H1 (cell line): ENCODE measurements at regions not wholly inside any gene's neighbourhood (a gene's known extent, or its start where the extent isn't known, plus 50 kb on each side); places are given as distances from the start of the nearest gene placed in this dataset.

Experiments
- CTCF ChIA-PET: fragments of 300-600 bp; sonication (Branson Sonifier 250); formaldehyde crosslinking; loops from one replicate; lab custom pipeline; 2021; ENCODE audit not compliant: partially characterized antibody; lab: Charles Lee
- POLR2A ChIA-PET: fragments of 300-600 bp; sonication (Branson Sonifier 250); formaldehyde crosslinking; loops from one replicate; lab custom pipeline; 2021; ENCODE audit warnings: inconsistent platforms; ENCODE audit not compliant: partially characterized antibody; lab: Charles Lee
- DNase-seq, 2 experiments: peaks; one replicate each; pipeline versions ENCODE4 v3.0.0 to v3.0.0-alpha.2; 2010 to 2022; ENCODE audit warnings: low spot score in 2 of 2, low read depth in 1 of 2, mixed read lengths in 1 of 2
- FAIRE-seq: peaks from 2 replicates; lab custom pipeline; 2011; peaks lifted over from hg19 to GRCh38; lab: Jason Lieb, UNC
- H2AFZ ChIP-seq: 2 replicates; pipeline ENCODE4 v1.8.1; 2012; ENCODE audit warnings: low read length, inconsistent platforms
- H2AK5ac ChIP-seq: 2 replicates; pipeline ENCODE4 v1.6.1; 2013; ENCODE audit warnings: low read depth, low read length
- H2BK120ac ChIP-seq: replicated peaks from 2 replicates; pipeline ENCODE3; 2013; ENCODE audit warnings: low read depth, low read length, inconsistent platforms
- H2BK12ac ChIP-seq: 2 replicates; pipeline ENCODE4 v1.6.1; 2013; ENCODE audit warnings: low read depth, low read length
- H2BK15ac ChIP-seq: 2 replicates; pipeline ENCODE4 v1.6.1; 2013; ENCODE audit warnings: low read length
- H2BK20ac ChIP-seq: 2 replicates; pipeline ENCODE4 v1.6.1; 2013; ENCODE audit warnings: low read length
- H2BK5ac ChIP-seq: 2 replicates; pipeline ENCODE4 v1.6.1; 2013; ENCODE audit warnings: low read depth, low read length
- H3K14ac ChIP-seq: 2 replicates; pipeline ENCODE4 v1.6.1; 2013; ENCODE audit warnings: inconsistent platforms; ENCODE audit not compliant: insufficient read length
- H3K18ac ChIP-seq: 2 replicates; pipeline ENCODE4 v1.6.1; 2013; ENCODE audit warnings: low read length; ENCODE audit errors: extremely low read depth
- H3K23ac ChIP-seq: 2 replicates; pipeline ENCODE4 v1.6.1; 2013; ENCODE audit warnings: inconsistent platforms; ENCODE audit not compliant: insufficient read length
- H3K23me2 ChIP-seq: 2 replicates; pipeline ENCODE4 v1.6.1; 2013; ENCODE audit warnings: low read depth, low read length
- H3K27ac ChIP-seq: 2 replicates; pipeline ENCODE4 v1.6.1; 2011; ENCODE audit warnings: low read depth, low read length, inconsistent platforms
- H3K27me3 ChIP-seq, 4 experiments: replicated peaks in 1 of 4; 1 replicate in 1 of 4; 2 replicates in 3 of 4; pipeline versions ENCODE4 v1.6.1 to v1.8.1; 2011 to 2013; ENCODE audit warnings: low read length in 3 of 4, mild to moderate bottlenecking in 3 of 4, inconsistent platforms in 2 of 4, mixed read lengths in 2 of 4, moderate library complexity in 1 of 4; ENCODE audit not compliant: control insufficient read depth in 3 of 4, insufficient read depth in 3 of 4; ENCODE audit errors: extremely low read depth in 1 of 4
- H3K36me3 ChIP-seq, 4 experiments: 2 replicates each; pipeline versions ENCODE4 v1.6.1 to v1.8.1; 2011 to 2013; ENCODE audit warnings: mild to moderate bottlenecking in 4 of 4, low read length in 3 of 4, moderate library complexity in 2 of 4, control low read depth in 1 of 4, inconsistent platforms in 1 of 4; ENCODE audit not compliant: insufficient read depth in 4 of 4, control insufficient read depth in 2 of 4
- H3K4ac ChIP-seq: replicated peaks from 2 replicates; pipeline ENCODE3; 2013; ENCODE audit warnings: low read length, low read depth, mixed read lengths, inconsistent platforms; ENCODE audit not compliant: insufficient read length
- H3K4me1 ChIP-seq, 4 experiments: replicated peaks in 1 of 4; 1 replicate in 1 of 4; 2 replicates in 3 of 4; pipeline versions ENCODE4 v1.6.1 to v1.8.1; 2011 to 2013; ENCODE audit warnings: low read length in 3 of 4, inconsistent platforms in 2 of 4, mixed read lengths in 1 of 4; ENCODE audit not compliant: insufficient read depth in 4 of 4, control insufficient read depth in 3 of 4
- H3K4me2 ChIP-seq, 2 experiments: 2 replicates each; pipeline versions ENCODE4 v1.6.1 to v1.8.1; 2011 to 2013; ENCODE audit warnings: low read depth in 2 of 2, low read length in 2 of 2, control low read depth in 1 of 2, inconsistent platforms in 1 of 2, mild to moderate bottlenecking in 1 of 2; ENCODE audit not compliant: insufficient read depth in 1 of 2
- H3K4me3 ChIP-seq, 4 experiments: fragments of 200-600, 300-600 bp in 1 of 4; sonication (generic), shearing (Covaris generic), sonication (Bioruptor Twin) in 1 of 4; 2 replicates each; pipeline versions ENCODE4 v1.5.1 to v1.8.1; 2011 to 2016; ENCODE audit warnings: low read length in 4 of 4, low read depth in 3 of 4, control low read depth in 2 of 4, inconsistent platforms in 2 of 4, mild to moderate bottlenecking in 2 of 4, mixed read lengths in 1 of 4, moderate library complexity in 1 of 4; ENCODE audit not compliant: insufficient read depth in 2 of 4; ENCODE audit errors: extremely low read depth in 1 of 4
- H3K56ac ChIP-seq: replicated peaks from 2 replicates; pipeline ENCODE3; 2013; ENCODE audit warnings: low read depth, mild to moderate bottlenecking, mixed read lengths, low read length, inconsistent platforms; ENCODE audit not compliant: insufficient read length
- H3K79me1 ChIP-seq: 2 replicates; pipeline ENCODE4 v1.6.1; 2013; ENCODE audit warnings: low read depth, low read length, control low read depth
- H3K79me2 ChIP-seq, 2 experiments: 2 replicates each; pipeline versions ENCODE4 v1.6.1 to v1.8.1; 2012 to 2013; ENCODE audit warnings: low read length in 2 of 2, mild to moderate bottlenecking in 2 of 2, inconsistent platforms in 1 of 2; ENCODE audit not compliant: insufficient read depth in 2 of 2, control insufficient read depth in 1 of 2
- H3K9ac ChIP-seq, 4 experiments: replicated peaks in 1 of 4; 1 replicate in 1 of 4; 2 replicates in 3 of 4; pipeline versions ENCODE4 v1.6.1 to v1.8.1; 2011 to 2013; ENCODE audit warnings: low read depth in 3 of 4, low read length in 3 of 4, control low read depth in 2 of 4, mild to moderate bottlenecking in 2 of 4, moderate library complexity in 2 of 4, inconsistent platforms in 1 of 4; ENCODE audit errors: extremely low read depth in 1 of 4
- H3K9me3 ChIP-seq, 2 experiments: 2 replicates each; pipeline versions ENCODE4 v1.6.1 to v1.8.1; 2012 to 2013; ENCODE audit warnings: mild to moderate bottlenecking in 2 of 2, moderate library complexity in 2 of 2, control low read depth in 1 of 2, inconsistent platforms in 1 of 2, low read depth in 1 of 2, low read length in 1 of 2, mixed read lengths in 1 of 2; ENCODE audit not compliant: insufficient read depth in 2 of 2
- H4K20me1 ChIP-seq, 2 experiments: replicated peaks in 1 of 2; 2 replicates each; pipeline versions ENCODE3 to v1.8.1; 2011 to 2013; ENCODE audit warnings: inconsistent platforms in 2 of 2, low read length in 2 of 2, mild to moderate bottlenecking in 1 of 2; ENCODE audit not compliant: insufficient read depth in 2 of 2, control insufficient read depth in 1 of 2
- H4K5ac ChIP-seq: 2 replicates; pipeline ENCODE4 v1.6.1; 2013; ENCODE audit warnings: low read length, low read depth, mixed read lengths, inconsistent platforms; ENCODE audit not compliant: insufficient read length
- H4K8ac ChIP-seq: 2 replicates; pipeline ENCODE4 v1.8.0; 2013; ENCODE audit warnings: mild to moderate bottlenecking, moderate library complexity, low read length, inconsistent platforms; ENCODE audit not compliant: insufficient read depth; ENCODE audit errors: extremely low read depth
- H4K91ac ChIP-seq: replicated peaks from 2 replicates; pipeline ENCODE3; 2013; ENCODE audit warnings: low read length, mixed read lengths, inconsistent platforms; ENCODE audit not compliant: insufficient read length
- GABPA ChIP-seq: IDR thresholded peaks from 2 replicates; pipeline ENCODE4 v1.6.1; 2011; ENCODE audit warnings: mild to moderate bottlenecking, low read length, moderate library complexity, borderline replicate concordance; ENCODE audit not compliant: insufficient read depth
- HDAC2 ChIP-seq, 2 experiments: fragments of 300-600 bp in 1 of 2; sonication (generic) in 1 of 2; IDR thresholded peaks; 2 replicates each; pipeline ENCODE4 v1.6.1; 2011 to 2012; ENCODE audit warnings: low read depth in 2 of 2, low read length in 2 of 2, mild to moderate bottlenecking in 2 of 2, moderate library complexity in 2 of 2, borderline replicate concordance in 1 of 2, inconsistent platforms in 1 of 2
- WGBS, 2 experiments: shearing (Covaris generic) in 1 of 2; methylation state at CpG; one replicate each; pipeline versions ENCODE4 v1.1.6 to v1.1.7; 2013 to 2015; ENCODE audit warnings: low lambda C conversion rate in 2 of 2, mixed read lengths in 2 of 2, inconsistent platforms in 1 of 2, low coverage in 1 of 2, missing lambda C conversion rate in 1 of 2; ENCODE audit not compliant: insufficient replicate concordance in 2 of 2, insufficient coverage in 1 of 2, insufficient read length in 1 of 2; ENCODE audit errors: extremely low coverage in 1 of 2, missing lambda C conversion rate in 1 of 2; 5-methylcytosine and 5-hydroxymethylcytosine counted together

DNA sequence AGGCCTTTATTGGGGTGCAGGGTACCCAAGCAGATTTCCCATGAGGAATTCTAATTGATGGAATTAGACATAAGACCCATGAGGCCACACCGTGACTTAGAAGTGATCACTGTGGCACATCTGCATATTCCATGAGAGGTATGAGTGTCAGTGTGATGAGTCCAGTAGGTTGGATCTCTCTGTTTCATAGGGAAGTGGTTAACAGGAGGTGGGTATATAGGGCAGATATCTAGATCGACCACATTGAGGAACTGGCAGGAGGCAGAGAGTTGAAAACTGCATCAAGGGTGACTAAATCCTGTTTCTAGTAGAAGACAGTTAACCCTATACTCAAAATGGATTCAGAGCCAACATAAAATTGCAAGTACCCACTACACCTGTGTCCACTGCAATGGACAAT lies 68.6 kb upstream of the MIR17HG start:
- H3K4me2 ChIP-seq: no peak overlapping the region
- no peak overlapping the region for H2BK15ac ChIP-seq
- no peaks in the 10 kb centered on the region for H3K23me2 ChIP-seq
- H3K56ac ChIP-seq: no peak overlapping the region
- no peak overlapping the region for H3K14ac ChIP-seq
- no peak overlapping the region for H2BK12ac ChIP-seq
- H3K18ac ChIP-seq: no peak overlapping the region
- no peak overlapping the region for H2AK5ac ChIP-seq
- H2BK20ac ChIP-seq: no peak overlapping the region
- no peaks in the 10 kb centered on the region for H3K4me1 ChIP-seq
- no peaks in the 10 kb centered on the region for H3K79me1 ChIP-seq
- no peak overlapping the region for H2BK5ac ChIP-seq
- CTCF ChIA-PET: no interaction called here
- WGBS, 2 experiments: 85% methylated on average over 2 of the region's 2 CpGs; no CpG with 5 or more reads in 1 of the 2 experiments
- no peak overlapping the region for H4K5ac ChIP-seq
- H3K9ac ChIP-seq: no peak overlapping the region
- H4K91ac ChIP-seq: no peak overlapping the region
- H4K8ac ChIP-seq: no peak overlapping the region
- DNase-seq (no peak), FAIRE-seq (no peak)
- POLR2A ChIA-PET: no interaction called here
- H3K27ac ChIP-seq: no peak overlapping the region
- no peak overlapping the region for H2AFZ ChIP-seq
- TF ChIP-seq HDAC2 (IDR thresholded peaks at IDR 0.05; ENCODE audit: borderline replicate concordance in 1 of 2, low read depth in 2 of 2, low read length in 2 of 2): no peak
- no peak for TF ChIP-seq GABPA
- H3K4ac ChIP-seq: no peak overlapping the region
- H3K23ac ChIP-seq: no peak overlapping the region
- no peaks in the 10 kb centered on the region for H4K20me1 ChIP-seq
- H3K27me3 ChIP-seq: no peaks in the 10 kb centered on the region
- H2BK120ac ChIP-seq: no peak overlapping the region
- H3K4me3 ChIP-seq: no peak overlapping the region
- H3K79me2 ChIP-seq: no peaks in the 10 kb centered on the region
- no peaks in the 10 kb centered on the region for H3K36me3 ChIP-seq
- H3K9me3 ChIP-seq: no peaks in the 10 kb centered on the region
